ENCODE measurements at regions not wholly inside any gene's neighbourhood (a gene's known extent, or its start where the extent isn't known, plus 50 kb on each side); places are given as distances from the start of the nearest gene placed in this dataset.
A peak's percentile ranks its signal among the peaks of the same experiment; 100 is the strongest.
"Not testable (repeated sequence)": the region's sequence is repeated elsewhere in the genome, so short reads cannot be mapped to it uniquely, and the experiment has no call there.

DNA sequence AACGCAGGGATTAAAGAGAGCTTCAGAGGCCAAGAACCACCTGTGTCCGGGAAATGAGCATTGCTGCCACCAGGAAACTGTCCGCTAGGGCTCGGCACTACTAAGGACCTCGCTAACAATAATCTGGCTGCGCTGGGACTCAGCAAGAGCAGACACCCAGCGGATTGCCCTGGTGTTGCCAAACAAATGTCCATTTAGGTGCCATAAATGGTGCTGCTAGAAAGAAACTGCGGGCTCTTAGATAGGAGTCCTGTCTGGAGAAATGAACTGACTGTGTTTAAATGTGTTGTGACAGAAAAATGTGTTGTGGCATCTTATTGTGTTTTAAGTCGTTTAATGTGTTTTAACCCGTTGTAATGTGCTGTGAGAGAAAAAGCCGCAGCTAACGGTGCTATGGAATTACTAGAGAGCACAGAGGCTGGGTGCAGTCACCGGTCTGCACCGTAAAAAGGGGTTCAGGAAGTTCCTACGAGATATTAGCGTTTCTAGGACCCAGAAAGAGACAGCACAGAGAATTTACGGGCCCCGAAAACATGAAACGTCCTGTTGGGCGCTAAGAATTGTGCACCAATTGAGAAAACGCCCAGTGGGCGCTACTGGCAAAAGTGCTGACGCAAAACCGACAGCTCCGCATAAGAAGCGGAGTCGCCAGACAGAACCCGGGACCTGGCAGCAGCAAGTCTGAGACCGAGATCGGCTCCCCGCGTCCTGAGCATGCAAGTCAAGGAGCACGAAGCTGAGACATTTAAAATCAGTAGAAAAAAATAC lies 90.6 kb downstream of the ANXA2R start:
- DNase-seq (ENCODE audit: low spot score) = no peak

DNA sequence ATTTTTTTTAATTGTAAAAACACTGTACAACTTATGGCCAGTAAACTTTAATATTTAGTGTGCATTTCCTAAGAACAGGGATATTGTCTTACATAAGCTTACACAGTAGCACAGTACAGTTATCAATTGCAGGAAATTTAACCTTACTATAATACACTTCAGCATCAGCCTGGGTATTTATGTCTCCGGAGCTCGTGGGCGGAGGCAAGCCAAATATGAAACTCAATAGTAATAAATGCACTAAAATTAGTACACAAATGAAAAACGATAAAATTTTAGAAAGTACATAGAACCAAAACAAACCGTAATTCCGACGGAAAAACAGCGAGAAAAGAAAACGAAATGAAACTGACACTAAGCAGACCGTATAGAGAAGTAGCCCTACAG lies 91.2 kb downstream of the ANXA2R start:
- DNase-seq (ENCODE audit: low spot score) = no peak

DNA sequence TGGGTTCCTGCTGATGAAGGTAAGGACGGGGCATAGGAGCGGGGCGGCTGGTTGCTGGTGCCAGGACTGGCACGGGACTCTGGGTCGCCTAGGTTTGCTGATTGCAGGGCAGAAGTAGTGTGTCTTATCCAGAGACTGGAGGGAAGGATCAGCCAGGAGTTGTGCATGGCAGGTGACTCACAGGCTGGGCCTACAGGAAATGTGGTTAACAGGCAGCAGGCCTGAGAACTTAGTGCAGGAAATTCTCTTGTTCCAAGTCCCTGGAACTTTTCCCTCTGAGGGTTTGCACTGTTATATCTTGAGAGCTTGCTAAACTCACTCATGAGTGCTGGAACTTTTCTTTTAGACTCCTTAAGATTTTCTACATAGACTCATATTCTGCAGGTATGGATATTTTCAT lies 95.1 kb downstream of the ANXA2R start:
- DNase-seq (ENCODE audit: low spot score) = peak; percentile 82

DNA sequence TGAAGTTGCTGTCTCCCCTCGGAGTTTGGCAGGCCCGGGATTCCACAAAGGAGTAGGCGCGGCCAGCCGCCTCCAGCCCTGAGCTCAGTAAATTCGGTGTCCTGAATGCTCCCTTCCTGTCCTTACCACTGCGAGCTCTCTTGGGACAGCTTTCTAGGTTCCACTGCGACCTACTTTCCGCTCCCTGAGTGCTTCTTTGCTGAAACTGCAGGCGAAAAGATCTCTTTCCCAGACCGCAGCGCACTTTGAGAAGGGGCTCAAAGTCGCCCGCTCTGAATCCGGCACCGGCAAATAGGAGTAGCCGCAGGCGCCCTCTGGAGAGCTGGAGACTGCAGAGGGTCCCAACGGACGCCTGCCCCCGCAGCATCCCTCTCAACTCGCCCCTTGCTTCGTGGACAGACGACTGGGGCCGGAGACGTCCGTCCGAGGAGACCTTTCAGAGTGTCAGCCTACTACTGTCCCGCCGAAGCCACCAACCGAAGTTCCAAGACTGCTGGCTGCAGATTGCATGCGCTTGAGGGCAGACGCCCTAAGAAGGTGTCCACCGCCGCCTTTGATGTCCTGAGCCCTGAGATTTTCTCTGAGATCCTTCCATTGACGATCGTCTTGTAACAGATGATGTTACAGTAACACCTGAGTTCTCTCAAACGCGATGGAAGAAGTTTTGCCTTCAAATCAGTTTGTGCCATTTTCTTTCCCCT lies 96.0 kb downstream of the ANXA2R start:
- no peak for DNase-seq (ENCODE audit: low spot score)

DNA sequence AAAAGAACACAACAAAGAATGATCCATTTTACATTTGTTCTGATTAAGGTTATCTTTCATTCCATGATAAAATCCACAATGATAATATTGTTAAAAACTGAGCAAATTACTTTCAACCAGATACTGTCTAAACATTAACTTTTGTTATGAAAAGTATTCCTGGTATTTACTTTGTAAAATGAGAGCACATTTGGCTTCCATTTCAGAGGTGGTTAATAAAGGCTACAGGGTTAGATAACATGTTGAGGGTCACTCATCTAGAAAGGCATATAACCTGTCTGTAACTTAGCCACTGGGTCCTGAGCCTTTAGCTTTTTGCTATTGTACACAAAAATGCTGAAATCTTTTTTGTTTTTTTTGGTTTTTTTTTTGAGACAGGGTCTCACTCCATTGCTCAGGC lies 99.3 kb downstream of the ANXA2R start:
- DNase-seq (ENCODE audit: low spot score) = no peak

DNA sequence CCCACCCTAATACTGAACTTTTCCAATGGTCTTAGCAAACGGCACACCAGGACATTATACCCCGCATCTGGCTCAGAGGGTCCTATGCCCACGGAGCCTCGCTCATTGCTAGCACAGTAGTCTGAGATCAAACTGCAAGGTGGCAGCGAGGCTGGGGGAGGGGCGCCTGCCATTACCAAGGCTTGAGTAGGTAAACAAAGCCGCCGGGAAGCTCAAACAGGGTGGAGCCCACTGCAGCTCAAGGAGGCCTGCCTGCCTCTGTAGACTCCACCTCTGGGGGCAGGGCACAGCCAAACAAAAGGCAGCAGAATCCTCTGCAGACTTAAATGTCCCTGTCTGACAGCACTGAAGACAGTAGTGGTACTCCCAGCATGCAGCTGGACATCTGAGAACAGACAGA lies 108.1 kb downstream of the ANXA2R start:
- DNase-seq (ENCODE audit: low spot score) = not testable (repeated sequence)

DNA sequence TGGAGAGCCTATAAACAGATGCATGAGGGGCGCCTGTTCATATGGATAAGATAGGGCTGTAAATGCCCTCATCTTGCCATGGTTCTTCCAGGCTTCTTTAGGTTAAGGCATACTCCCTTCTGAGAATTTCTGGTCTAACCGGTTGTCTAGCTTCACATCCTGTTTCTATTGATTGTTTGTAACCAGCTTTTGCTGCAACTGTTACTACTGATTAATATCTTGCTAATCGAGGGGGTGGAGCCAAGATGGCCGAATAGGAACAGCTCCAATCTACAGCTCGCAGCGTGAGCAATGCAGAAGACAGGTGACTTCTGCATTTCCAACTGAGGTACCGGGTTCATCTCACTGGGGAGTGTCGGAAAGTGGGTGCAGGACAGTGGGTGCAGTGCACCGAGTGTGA lies 108.7 kb downstream of the ANXA2R start:
- not testable (repeated sequence) for DNase-seq (ENCODE audit: low spot score)

DNA sequence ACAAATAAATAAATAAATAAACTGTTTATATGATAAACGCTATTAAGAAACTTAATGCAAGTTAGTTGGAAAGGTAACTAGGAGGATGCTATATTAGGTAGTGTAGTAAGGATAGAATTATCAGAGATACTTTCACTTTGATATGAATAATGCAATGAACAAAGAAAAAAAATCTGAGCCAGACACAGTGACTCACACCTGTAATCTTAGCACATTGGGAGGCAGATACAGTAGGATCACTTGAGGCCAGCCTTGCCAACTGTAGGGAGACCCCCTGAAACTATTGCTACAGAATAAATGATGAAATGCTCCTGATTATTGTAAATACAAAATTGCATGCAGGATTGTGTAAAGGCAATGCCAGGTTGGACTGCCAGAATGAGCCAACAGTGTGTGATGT lies 109.2 kb downstream of the ANXA2R start:
- no peak for DNase-seq (ENCODE audit: low spot score)

DNA sequence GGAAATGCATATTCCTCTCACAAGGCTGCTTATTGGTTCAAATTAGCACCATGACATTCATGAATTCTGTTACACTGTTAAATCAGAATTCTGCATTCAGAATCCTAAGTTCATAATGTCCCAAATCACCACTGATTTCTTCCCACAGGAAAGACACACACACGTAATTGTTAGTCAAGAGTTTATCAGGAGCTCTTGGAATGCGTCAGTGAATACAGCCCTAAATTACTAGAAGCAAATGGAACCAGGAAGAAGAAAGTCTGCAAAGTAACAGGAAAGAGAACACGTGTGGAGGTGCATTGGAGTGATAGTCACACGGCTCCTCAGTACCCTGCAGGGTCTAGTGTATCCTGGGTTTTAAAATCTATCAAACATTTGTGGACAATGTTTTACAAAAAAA lies 110.2 kb downstream of the ANXA2R start:
- no peak for DNase-seq (ENCODE audit: low spot score)

DNA sequence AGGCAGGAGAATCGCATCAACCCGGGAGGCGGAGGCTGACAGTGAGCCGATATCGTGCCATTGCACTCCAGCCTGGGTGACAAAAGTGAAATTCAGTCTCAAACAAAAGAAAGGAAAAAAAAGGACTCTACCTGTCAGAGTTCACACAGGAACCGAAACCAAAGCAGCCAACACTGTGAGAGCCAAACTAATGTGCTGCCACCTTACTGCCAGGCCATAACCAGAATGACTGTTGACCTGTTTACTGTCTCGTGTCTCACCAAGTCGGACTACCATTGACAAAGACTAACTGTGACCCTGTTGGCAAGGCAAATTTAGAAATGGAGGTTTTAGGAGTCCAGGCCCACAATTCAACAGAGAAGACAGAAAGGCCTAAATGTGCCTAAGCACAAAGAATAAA lies 112.4 kb downstream of the ANXA2R start:
- DNase-seq (ENCODE audit: low spot score) = no peak

DNA sequence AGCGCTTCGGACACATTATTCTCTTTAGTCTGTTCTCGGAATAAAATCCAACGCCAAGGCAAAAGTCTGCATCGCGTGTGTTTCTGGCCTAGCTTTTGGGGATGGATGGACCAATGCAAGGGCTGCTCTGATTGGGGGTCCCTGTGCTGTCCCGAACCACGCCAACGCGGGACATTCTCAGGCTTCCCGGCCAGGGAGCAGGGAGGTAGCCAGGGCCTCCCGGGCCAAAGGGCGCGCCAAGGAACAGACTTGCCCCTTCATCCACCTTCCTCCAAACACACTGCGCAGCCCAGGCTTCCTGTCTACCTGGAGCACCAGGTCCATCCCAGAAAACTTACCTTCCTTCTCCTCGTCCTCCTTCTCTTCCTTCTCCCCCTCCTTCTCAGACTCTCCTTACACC lies 113.0 kb upstream of the SELENOP start:
- DNase-seq (ENCODE audit: low spot score) = no peak

DNA sequence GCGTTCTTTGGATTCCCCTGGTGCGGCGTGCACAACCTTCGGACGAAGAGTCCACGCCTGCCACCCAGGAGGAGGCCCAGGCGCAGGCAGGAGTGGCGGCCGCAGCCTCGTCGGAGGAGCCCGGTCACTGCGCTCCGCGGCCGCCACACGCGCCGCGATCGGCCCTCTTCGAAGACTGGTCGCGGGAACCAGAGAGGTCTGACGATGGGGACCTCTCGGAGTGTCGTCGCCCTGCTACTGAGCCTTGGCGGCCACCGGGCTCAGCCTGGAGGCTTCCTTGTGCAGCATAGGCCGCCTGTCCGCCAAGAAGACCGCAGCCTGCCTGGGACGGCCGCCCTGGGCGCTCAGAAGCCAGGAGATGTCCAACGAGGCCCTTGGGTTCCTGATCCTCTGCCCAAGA lies 112.5 kb upstream of the SELENOP start:
- no peak for DNase-seq (ENCODE audit: low spot score)

DNA sequence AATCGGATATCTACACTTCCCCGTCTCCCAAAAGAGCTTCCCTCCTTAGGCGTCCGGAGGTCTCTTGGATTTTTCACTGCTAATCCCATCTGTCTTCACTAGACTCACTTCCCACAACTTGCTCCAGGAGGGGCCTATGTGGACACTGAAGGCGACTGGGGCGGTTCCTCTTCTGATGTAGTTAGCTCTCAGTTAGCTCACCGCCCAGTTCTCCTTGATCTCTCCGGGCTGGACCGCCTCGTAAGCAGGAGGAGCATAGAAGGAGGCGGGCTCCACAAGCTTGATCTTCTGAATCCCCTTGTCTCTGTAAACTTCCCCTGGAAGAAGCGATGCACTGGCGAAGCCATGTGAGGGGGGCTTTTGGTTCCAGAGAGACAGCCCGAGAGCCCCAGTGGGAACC lies 112.0 kb upstream of the SELENOP start:
- DNase-seq (ENCODE audit: low spot score) = no peak

DNA sequence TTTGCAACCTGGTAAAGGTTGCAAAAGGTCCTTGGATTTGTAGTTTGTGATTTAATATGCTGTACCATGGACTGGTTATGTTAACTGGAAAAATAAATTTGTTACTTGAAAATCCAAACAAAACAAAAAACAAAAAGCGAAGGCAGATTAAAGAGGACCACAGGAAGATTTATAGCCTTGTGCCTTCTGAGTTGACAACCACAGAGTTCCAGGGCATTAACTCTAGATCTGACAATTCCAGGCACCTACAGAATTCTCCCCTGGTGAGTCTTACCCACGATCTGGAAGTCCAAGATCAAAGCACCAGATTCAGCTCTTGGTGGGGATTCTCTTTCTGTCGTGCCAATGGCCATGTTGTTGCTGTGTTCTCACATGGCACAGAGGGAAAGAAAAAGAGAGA lies 107.9 kb upstream of the SELENOP start:
- DNase-seq (ENCODE audit: low spot score) = no peak

DNA sequence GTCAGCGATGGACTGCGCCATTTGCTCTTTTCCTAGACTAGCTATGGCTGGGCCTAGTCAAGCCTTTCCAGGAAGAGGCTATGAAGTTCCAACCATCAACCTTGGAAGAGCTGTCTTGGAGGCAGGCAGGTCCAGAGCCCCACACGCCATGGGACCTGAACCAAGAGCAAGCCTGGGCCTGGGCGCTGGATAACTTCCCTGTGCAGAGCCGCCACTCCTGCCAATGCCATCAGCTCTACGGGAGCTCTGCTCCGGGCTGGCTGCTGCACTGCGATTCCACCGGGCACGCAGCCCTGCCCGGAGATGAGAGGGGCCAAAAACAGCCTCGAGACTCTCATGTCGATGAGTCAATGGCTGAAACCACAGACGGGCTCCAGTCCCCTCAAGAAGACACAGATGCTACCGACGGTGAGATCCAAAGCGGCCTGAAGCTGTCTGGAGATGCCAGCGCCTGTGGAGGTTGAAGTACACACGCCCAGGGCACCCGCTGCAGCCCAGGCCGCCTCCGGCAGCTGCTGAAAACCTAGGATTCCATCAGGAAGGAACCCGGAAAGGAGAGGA lies 103.7 kb upstream of the SELENOP start:
- no peak for DNase-seq (ENCODE audit: low spot score)

DNA sequence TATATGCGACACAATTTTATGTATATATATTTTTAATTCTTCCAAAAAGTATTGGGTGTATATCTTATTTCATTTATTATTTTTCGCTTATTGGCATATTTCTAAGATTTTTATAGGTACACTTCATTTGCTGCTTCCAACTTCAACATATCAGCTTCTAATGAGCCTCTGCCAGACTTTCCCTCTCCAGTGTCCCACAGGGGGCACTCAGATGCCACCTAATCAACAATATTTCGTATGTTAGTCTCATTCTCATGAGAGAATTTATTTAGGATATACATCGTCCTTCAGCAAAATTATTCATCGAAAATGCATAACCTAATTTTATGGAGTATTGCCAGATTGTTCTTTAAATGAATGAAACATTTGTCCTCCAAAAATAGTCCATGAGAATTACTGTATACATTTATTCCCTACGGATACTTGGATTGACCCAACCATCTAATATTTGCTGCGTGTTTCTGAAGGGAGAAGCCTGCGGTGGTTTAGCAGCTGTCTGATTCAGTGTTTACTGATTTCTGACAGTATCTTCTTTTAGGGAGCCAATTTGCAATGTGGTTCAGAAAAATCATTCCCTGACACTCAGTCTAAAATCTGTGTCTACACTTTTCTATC lies 100.6 kb upstream of the SELENOP start:
- DNase-seq (ENCODE audit: low spot score) = peak; percentile 67

DNA sequence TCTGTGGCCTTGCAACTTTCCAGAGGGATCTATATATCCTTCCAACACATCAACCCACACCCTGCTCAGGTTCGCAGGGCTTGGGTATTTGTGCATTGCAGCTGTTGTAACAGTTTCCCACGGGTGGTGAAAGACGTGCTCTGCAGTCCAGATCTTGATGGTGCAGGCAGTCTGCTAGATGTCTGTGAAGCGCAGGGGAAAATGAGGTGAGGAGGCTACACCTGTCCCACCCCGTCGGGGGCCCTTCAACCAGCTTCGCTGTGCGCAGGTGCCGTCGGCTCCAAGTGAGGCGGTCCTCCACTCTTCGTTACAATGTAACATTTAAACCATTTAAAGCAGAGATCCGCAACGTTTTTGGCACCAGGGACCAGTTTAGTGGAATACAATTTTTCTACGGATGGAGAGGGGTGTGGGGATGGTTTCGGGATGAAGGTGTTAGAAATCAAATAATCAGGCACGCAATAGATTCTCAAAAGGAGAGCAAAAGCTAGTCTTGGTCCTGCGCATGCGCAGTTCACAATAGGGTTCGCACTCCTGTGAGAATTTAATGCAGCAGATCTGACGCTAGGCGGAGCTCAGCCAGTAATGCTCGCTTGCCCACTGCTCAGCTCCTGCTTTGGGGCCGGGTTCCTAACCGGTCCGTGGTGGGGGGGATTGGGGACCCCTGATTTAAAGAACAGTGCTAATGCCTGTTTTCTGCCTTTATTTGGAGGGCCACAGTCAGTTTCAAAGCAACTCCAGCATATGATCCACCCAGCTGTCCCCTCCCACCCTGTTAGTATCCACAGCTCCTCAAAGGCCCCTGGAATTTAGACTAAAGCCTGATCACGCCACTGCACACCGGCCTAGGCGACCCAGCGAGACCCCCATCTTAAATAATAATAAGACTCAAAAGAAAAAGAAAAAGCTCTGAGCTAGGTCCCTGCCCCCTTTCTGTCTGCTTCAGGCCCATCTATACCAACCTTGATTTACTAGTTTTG lies 97.1 kb upstream of the SELENOP start:
- DNase-seq (ENCODE audit: low spot score) = peak; percentile 92

DNA sequence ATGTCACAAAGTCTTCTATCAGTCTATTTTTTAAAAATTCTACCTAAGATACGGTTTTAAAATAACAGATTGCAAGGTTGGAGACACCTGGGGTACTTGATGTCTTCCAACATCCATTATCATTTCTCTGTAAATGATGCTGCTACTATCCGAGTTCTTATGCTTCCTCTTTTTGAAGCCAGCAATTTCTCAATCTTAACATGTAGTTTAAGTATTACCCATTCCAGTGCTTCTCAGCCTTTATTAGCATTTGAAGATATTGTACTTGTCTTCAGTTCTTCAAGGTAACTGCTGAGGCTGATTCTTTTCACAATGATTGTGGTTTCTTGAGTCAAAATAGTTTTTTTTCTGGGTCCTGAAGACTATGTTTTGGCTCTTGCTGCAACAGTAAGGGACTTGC lies 96.4 kb upstream of the SELENOP start:
- DNase-seq (ENCODE audit: low spot score) = no peak

DNA sequence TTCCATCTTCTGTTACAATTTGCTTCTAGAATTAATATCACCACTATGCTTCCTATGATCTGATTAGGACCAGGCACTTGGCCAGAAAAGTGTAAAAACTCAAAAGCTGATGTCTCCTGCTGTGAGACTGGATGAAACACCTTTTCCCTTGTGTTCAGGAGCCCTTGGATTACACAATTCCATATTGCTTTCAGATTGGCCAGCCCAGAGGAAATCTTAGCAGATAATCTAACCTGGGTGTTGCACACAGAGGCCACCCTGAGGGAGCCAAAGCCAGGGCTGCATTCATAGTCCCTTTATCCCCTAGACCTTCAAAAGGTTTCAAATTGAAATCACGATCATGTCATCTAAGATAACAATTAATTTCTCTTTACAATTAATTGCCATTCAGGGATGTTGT lies 94.1 kb upstream of the SELENOP start:
- DNase-seq (ENCODE audit: low spot score) = no peak

DNA sequence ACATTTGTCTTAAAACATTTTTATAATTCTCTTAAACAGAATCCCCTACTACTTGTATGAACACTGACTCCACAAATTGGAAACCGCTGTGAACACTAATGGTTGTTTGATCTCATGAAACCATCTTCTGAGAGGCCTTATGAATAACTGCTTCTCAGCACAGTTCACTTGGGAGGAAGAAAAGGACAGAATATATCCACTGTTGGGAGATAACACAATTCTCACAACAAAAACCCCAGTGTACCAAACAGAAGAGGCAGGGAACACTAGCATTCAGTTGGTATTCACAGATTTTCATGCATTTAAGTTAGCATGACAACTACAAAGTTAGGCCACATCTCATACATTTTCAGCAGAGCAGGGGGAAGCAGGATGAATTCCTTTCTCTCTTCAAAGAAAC lies 89.0 kb upstream of the SELENOP start:
- DNase-seq (ENCODE audit: low spot score) = no peak

DNA sequence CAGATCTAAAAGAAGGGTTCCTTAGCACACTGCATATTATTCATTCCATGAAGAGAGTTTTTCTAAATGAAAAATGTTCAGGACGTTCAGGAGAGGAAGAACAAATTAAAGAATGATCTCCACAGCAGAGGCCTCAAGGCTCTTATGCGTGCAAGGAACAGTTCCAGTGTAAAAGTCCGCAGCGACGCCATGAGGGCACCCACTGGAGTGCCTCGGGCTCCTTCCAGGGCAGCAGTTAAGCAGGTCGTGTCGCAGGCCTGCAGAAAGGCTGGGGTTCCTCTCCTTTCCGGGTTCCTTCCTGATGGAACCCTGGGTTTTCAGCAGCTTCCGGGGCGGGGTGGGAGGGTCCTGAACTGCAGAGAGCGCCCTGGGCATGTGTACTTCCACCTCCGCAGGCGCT lies 87.1 kb upstream of the SELENOP start:
- DNase-seq (ENCODE audit: low spot score) = no peak

DNA sequence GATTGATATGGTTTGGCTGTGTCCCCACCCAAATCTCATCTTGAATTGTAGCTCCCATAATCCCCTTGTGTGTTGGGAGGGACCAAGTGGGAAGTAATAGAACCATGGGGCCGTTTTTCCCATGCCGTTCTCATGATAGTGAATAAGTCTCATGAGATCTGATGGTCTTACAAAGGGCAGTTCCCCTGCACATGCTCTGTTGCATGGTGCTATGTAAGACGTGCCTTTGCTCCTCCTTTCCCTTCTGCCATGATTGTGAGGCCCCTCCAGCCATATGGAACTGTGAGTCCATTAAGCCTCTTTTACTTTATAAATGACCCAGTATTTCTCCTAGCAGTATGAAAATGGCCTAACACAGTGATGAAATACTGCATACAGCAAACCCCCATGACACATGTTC lies 84.8 kb upstream of the SELENOP start:
- DNase-seq (ENCODE audit: low spot score) = no peak

Measured in RKO (cell line).